Ammon's horn (tissue), 1 donor: ENCODE measurements at regions not wholly inside any gene's neighbourhood (a gene's known extent, or its start where the extent isn't known, plus 50 kb on each side); places are given as distances from the start of the nearest gene placed in this dataset.

Experiments used
- DNase-seq: peaks from one replicate; pipeline ENCODE4 v3.0.0-alpha.2; 2016; ENCODE audit warnings: low spot score

DNA sequence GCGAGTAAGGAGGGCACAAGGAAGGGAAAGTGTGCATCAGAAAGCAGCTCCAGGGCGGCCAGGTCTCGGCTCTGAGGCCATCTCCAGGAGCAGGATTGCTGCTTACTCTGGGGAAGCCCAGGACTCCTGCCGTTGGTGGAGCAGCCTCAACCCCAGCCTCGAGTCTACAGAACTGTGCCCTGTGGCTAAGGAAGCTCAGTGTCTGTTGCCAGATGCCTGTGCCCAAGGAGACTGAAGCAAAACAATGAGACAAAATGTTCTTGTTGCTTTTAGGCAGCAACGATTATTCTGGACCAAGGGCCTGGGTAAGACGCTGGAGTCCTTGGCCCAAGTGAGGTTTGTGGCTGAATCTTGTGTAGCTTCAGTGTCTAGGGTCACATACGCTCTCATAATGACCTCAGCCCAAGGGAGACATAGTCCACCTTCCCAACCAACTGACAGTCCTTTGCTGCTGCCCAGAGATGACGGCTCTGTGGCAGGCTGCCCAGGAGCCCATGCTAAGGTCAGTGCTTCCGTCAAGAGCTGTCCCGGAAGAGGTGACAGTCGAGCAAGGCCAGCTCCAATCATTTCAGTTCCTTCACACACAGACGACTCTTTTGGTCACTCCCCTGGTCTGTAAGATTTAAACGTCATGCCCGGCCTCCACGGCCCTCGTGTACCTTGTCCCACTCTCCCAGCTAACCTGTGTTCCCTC is 223.8 kb downstream of the TTC32 start:
- DNase-seq: peak; percentile 17

DNA sequence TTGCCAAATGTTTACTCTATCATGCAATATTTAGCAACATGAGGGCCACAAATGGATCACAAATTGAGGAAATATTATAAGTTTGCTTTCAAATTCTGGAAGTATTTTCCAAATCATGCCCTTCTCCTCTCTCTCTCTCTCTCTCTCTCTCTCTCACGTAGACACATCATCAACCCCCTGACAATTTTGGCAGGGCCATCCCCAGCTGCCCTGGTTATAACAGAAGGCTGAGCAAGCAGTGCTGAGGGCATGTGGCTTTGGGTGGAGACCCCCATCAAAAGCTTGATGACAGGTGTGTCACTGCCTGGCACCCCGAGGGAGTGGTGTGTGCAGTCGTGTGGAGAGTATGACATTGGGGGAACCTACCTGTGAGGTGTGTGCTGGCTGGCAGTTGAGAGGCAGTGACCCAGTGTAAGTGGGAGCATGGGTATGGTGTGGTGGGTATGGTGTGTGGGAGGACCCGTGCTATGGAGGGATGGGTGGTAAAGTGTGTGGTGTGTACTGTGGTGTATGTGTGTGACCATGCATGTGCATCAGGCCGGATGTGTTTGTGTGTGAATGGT is 224.5 kb downstream of the TTC32 start:
- DNase-seq: no peak

- no peak for DNase-seq
Measured at GRCh38 chr2:19676770-19677169, 225.0 kb downstream of the TTC32 start.

DNA sequence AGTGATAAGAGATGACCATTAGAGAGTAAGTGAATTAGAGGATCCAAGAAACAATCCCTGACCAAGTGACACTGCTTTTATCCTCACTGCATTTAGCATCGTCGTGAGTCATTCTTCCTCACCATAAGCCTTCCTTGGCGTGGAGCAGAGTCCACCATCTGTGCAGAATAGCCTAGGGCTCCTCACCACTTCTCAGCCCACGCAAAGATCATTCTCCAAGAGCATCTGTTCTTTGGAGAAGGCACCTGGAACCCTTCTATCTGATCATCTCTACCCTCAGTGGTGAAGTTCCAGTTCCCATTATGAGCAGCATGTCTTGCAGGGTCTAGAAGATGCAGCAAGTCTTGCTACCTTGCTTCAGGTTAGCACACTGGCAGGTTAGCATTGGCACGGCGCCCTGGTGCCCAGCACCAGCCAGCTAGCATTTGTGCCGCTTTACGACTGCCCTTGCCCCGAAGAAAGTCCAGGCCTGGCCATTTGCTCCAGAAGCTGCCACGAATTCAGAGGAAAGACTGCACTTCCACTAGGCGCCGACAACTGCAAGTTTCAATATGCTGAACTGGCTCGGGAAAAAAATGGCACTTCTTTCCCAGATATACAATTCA is 225.8 kb downstream of the TTC32 start:
- DNase-seq: no peak

GRCh38 chr2:19675003-19675629 is 226.7 kb downstream of the TTC32 start:
- DNase-seq: no peak

DNA sequence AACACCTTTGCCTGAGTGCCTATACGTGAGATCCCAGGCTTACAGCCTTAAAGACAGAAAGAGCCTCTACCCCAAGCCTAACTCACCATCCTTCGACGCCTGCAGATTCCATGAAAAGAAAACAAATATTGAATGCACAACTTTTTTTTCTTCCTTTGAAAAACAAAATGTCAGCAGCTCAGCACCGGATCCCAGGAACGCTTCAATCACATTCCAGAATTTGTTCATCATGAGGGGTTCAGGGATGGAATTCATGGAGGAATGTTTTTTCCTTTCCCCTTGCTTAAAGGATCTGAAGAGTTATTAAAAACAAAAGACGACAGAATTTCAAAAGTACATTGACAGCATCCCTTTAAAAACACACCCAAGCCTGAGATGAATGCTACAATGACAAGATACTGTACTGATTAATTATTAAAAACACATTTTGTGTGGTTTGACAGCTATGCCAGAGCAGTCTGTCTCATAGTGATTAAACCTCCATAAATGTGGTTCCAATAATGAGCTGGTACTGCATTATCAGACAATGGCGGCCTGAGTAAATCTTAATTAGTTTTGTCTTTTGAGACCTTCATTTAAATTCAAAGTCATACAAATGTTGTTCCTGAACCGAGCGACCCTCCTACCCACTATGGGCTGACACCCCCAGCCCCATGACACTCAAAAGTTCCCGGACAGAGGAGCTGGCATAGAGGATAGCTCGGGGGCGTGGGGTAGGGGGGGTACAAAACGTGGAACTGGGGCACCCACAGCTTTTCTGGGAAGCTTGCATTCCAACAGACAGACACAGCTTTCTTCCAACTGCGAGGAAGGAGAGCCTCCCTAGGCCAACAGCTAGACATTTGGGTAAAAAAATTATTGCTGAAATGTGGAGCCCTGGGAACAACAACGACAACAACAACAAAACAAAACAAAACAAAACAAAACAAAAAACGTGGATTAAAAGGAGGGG is 227.5 kb downstream of the TTC32 start:
- no peak for DNase-seq

DNA sequence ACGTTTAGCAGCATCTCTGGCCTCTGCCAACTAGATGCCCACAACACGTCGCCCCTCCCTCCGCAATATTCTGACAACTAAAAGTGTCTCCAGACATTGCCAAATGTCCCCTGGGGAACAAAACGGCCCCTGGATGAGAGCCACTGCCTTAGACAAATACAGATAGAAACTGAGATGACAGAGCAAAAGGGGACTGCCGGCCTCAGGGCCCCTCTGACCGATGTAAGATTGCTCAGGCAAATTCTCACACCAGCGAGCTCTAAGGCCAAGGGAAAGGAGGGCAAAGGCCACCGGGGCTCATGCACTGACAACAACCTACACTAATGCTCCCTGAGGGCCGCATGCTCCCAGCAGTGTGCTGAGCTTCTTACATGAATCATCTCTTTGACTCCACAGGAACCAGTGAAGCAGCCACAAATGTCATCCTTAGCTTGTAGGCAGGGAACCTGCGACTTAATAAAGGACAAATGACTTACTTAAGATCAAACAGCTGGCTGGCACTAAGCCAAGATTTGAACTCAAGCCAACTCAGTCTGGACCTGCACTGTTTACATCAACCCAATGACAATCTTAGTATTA is 228.5 kb downstream of the TTC32 start:
- no peak for DNase-seq

GRCh38 chr2:19671916-19672315 is 229.9 kb downstream of the TTC32 start:
- no peak for DNase-seq

GRCh38 chr2:19671311-19671710 is 230.5 kb downstream of the TTC32 start:
- DNase-seq: no peak

DNA sequence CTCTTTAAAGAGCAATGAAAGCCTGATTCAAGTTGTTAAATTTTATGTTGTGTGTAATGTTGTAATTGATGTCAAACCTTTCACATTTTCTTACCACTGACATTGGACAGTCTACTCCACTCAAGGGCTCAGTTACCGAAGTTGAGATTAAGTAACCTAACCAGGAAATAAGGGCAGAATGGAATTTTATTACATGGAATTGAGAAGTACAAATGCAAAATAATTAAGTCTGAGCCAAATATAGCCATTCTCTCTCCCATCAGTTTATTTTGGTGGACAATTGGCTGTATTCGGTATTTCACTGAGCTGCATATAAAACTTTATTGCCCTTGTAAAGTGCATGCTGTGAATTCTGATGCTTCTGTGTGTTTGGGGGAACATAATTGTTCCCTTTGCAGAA is 231.5 kb downstream of the TTC32 start:
- DNase-seq: no peak

DNA sequence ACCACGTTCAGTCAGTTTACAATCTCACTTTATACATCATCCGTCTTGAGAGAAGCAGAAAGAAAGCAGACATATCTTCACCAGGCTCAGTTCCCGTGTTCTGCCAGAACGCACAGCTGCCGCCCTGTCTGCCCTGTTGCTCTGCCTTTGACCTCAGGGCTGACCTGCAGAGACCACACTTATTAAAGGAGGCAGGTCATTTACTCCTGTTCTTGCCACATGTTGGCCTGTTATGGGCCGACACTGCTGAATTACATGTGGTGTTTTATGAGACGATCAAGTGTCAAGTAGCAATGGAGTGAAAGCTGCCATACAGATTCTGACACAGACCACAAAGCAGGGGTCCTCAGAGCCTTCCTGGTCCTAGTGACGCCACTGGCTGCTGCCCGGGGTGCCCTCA is 232.2 kb downstream of the TTC32 start:
- DNase-seq: no peak

- no peak for DNase-seq
Measured at GRCh38 chr2:19669126-19669525, 232.7 kb downstream of the TTC32 start.

DNA sequence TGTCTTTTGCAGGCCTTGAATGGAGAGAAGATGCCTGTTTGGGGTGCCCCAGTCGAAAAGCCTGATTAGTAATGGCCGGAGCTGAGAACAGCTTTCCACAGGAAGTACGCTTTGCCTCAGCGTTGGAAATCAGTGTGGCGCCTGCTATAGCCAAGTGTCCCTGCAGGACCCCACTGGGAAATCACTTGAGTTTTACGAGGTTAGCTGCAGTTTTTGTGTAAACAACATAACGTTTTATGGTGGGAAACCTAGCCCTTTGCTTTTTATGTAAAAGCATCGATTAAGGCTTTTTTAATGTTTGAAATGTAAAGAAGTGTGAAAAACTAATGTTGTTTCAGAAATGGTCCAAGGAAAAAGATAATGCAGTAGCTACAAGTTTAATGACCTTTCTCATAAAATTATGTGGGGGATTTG is 234.2 kb downstream of the TTC32 start:
- no peak for DNase-seq

- DNase-seq: no peak
Measured at GRCh38 chr2:19667085-19667484, 234.7 kb downstream of the TTC32 start.

- DNase-seq: no peak
Measured at GRCh38 chr2:19664646-19665045, 237.1 kb downstream of the TTC32 start.

DNA sequence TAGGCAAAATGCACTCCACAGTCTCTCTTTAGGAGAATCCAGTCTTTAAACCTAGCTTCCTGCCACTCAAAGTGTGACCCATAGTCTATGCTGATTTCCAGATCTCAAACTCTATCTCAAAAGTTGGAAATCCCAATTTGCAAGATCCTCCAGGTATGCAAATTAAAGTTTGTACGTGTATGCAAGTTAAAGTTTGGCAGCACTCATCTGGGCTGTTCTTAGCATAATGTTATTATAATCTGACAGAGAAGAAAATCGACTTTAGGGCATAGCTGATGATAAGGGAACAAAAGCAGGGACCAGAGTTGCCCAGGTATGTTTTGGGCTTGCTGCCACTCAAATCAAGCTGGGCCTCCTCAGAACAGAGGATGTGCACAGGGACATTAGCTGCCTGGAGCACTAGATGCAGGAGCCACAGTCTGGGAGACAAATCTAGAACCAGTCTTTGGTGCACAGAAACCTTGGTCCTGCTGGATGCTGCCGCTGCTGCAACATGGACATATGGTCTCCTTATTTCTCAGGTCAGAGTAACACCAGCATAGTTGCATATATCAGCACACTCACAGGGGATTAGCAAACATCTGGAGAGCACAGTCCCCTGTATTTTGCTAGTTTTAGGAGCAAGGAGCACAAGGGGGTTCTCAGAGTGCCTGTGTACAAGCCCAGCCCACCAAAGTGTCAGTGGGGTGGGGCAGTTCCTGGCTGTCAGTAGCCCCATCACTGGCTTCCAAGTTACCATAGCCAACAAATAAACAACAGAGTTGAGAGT is 242.6 kb downstream of the TTC32 start:
- no peak for DNase-seq

GRCh38 chr2:19656011-19656410 is 245.8 kb downstream of the TTC32 start:
- no peak for DNase-seq

GRCh38 chr2:19654310-19655090 is 247.3 kb downstream of the TTC32 start:
- DNase-seq: no peak

- no peak for DNase-seq
Measured at GRCh38 chr2:19653509-19653908, 248.3 kb downstream of the TTC32 start.

- DNase-seq: no peak
Measured at GRCh38 chr2:19652811-19653210, 249.0 kb downstream of the TTC32 start.
